ENCODE measurements at regions not wholly inside any gene's neighbourhood (a gene's known extent, or its start where the extent isn't known, plus 50 kb on each side); places are given as distances from the start of the nearest gene placed in this dataset.

DNA sequence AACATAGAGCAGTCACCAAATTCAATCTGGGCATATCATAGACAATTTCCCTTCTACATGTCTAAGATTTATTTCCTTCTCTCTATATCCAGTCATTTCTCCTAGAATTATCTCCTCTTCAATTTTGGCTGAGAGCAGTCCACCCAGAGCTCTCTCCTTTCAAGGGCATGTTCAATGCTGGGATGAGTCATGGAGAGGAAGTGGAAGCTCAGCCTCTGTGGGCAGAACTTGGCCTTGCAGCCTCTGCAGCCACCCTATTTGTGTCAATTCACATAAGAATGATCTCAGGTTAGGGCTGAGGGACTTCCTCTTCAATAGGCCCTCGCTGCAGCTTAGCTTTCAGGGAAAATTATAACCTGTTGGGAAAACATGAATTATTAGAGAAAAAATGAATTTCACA lies 560.8 kb downstream of the POM121L12 start:
- CTCF ChIA-PET (ENCODE audit: partially characterized antibody), result no interaction called here
- DNase-seq, result no peak
- H3K36me3 ChIP-seq (ENCODE audit: insufficient read depth, low read length), result no peaks in the 10 kb centered on the region
- no peaks in the 10 kb centered on the region for H3K36me3 Mint-ChIP-seq
- H3K4me3 Mint-ChIP-seq, result no peak overlapping the region
- H3K27me3 Mint-ChIP-seq, result no peaks in the 10 kb centered on the region
- peaks cover 8 to 36% (median 21%) of the 10 kb centered on the region in 8 donors for H3K9me3 Mint-ChIP-seq
- no peak overlapping the region for H3K4me3 ChIP-seq (ENCODE audit: low read length in 2 of 2)
- no peak overlapping the region for H3K27ac Mint-ChIP-seq
- H3K27ac ChIP-seq (ENCODE audit: low read depth, low read length), result no peak overlapping the region
- intact Hi-C loops (cut with micrococcal nuclease), result no loop called here
- POLR2A ChIA-PET (ENCODE audit: partially characterized antibody), result no interaction called here
- peaks cover 0 to 4% of the 10 kb centered on the region in 2 donors for H3K9me3 ChIP-seq (ENCODE audit: control insufficient read depth in 1 of 2, low read length in 2 of 2)
- H3K4me1 ChIP-seq (ENCODE audit: insufficient read depth, low read length), result no peaks in the 10 kb centered on the region
- no peaks in the 10 kb centered on the region for H3K4me1 Mint-ChIP-seq
- no peaks in the 10 kb centered on the region for H3K27me3 ChIP-seq (ENCODE audit: insufficient read depth, low read length)

- no peaks in the 10 kb centered on the region for H3K36me3 ChIP-seq (ENCODE audit: insufficient read depth, low read length)
- no peaks in the 10 kb centered on the region for H3K4me1 ChIP-seq (ENCODE audit: insufficient read depth, low read length)
- Mint-ChIP-seq H3K4me1 (no peaks in the 10 kb centered on the region), H3K36me3 (no peaks in the 10 kb centered on the region), H3K27ac (no peak overlapping the region), H3K4me3 (no peak overlapping the region), H3K9me3 (peaks cover 9 to 32% (median 20%) of the 10 kb centered on the region in 8 donors), H3K27me3 (no peaks in the 10 kb centered on the region)
- intact Hi-C loops (cut with micrococcal nuclease), result no loop called here
- no peak for DNase-seq
- H3K4me3 ChIP-seq (ENCODE audit: low read length in 2 of 2), result no peak overlapping the region
- H3K27me3 ChIP-seq (ENCODE audit: insufficient read depth, low read length), result no peaks in the 10 kb centered on the region
- ChIA-PET POLR2A (ENCODE audit: partially characterized antibody) (no interaction called here), CTCF (ENCODE audit: partially characterized antibody) (no interaction called here)
- H3K27ac ChIP-seq (ENCODE audit: low read depth, low read length), result no peak overlapping the region
- peaks cover 0 to 4% of the 10 kb centered on the region in 2 donors for H3K9me3 ChIP-seq (ENCODE audit: control insufficient read depth in 1 of 2, low read length in 2 of 2)
These were observed 564.9 kb downstream of the POM121L12 start for GRCh38 chr7:53600296-53600695.

- Mint-ChIP-seq H3K27me3 (no peaks in the 10 kb centered on the region), H3K4me1 (no peaks in the 10 kb centered on the region), H3K27ac (no peak overlapping the region), H3K4me3 (no peak overlapping the region), H3K9me3 (peaks cover 10 to 35% (median 20%) of the 10 kb centered on the region in 8 donors), H3K36me3 (no peaks in the 10 kb centered on the region)
- Histone ChIP-seq H3K36me3 (ENCODE audit: insufficient read depth, low read length) (no peaks in the 10 kb centered on the region), H3K9me3 (ENCODE audit: control insufficient read depth in 1 of 2, low read length in 2 of 2) (no peaks in the 10 kb centered on the region), H3K4me3 (ENCODE audit: low read length in 2 of 2) (no peak overlapping the region), H3K27me3 (ENCODE audit: insufficient read depth, low read length) (no peaks in the 10 kb centered on the region), H3K27ac (ENCODE audit: low read depth, low read length) (no peak overlapping the region), H3K4me1 (ENCODE audit: insufficient read depth, low read length) (no peaks in the 10 kb centered on the region)
- intact Hi-C loops (cut with micrococcal nuclease), result no loop called here
- POLR2A ChIA-PET (ENCODE audit: partially characterized antibody), result no interaction called here
- CTCF ChIA-PET (ENCODE audit: partially characterized antibody), result no interaction called here
- no peak for DNase-seq
These were observed 567.5 kb downstream of the POM121L12 start for GRCh38 chr7:53602817-53603418.

DNA sequence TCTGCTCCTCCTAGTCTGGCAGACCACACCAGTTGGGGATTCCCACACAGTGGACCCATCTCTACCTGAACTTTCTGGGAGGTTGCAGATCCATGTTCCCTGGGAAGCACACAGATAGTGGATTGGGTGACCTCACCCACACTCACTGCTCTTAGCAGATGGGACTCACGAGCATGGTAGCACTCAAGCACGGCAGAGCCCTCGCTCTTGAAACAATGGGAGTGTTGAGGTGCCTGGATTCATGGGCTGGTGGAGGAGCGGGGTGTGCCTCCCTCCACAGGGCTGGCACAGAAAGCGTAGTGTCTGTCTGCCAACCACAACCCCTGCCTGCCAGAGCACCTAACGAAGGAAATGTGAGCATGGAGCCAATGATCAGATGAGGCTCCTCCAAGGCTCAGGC lies 568.0 kb downstream of the POM121L12 start:
- Histone ChIP-seq H3K27me3 (ENCODE audit: insufficient read depth, low read length) (no peaks in the 10 kb centered on the region), H3K4me1 (ENCODE audit: insufficient read depth, low read length) (no peaks in the 10 kb centered on the region), H3K9me3 (ENCODE audit: control insufficient read depth in 1 of 2, low read length in 2 of 2) (no peaks in the 10 kb centered on the region), H3K36me3 (ENCODE audit: insufficient read depth, low read length) (no peaks in the 10 kb centered on the region), H3K4me3 (ENCODE audit: low read length in 2 of 2) (no peak overlapping the region), H3K27ac (ENCODE audit: low read depth, low read length) (no peak overlapping the region)
- no peak for DNase-seq
- H3K9me3 Mint-ChIP-seq, result peaks cover 9 to 35% (median 20%) of the 10 kb centered on the region in 8 donors
- ChIA-PET POLR2A (ENCODE audit: partially characterized antibody) (no interaction called here), CTCF (ENCODE audit: partially characterized antibody) (no interaction called here)
- no peak overlapping the region for H3K27ac Mint-ChIP-seq
- no peaks in the 10 kb centered on the region for H3K36me3 Mint-ChIP-seq
- H3K27me3 Mint-ChIP-seq, result no peaks in the 10 kb centered on the region
- no peak overlapping the region for H3K4me3 Mint-ChIP-seq
- no peaks in the 10 kb centered on the region for H3K4me1 Mint-ChIP-seq
- intact Hi-C loops (cut with micrococcal nuclease), result no loop called here

- intact Hi-C loops (cut with micrococcal nuclease), result no loop called here
- ChIA-PET CTCF (ENCODE audit: partially characterized antibody) (no interaction called here), POLR2A (ENCODE audit: partially characterized antibody) (no interaction called here)
- Mint-ChIP-seq H3K27me3 (no peaks in the 10 kb centered on the region), H3K36me3 (no peaks in the 10 kb centered on the region), H3K27ac (no peak overlapping the region), H3K9me3 (peaks cover 9 to 35% (median 20%) of the 10 kb centered on the region in 8 donors), H3K4me3 (no peak overlapping the region), H3K4me1 (no peaks in the 10 kb centered on the region)
- no peak for DNase-seq
- Histone ChIP-seq H3K4me1 (ENCODE audit: insufficient read depth, low read length) (no peaks in the 10 kb centered on the region), H3K9me3 (ENCODE audit: control insufficient read depth in 1 of 2, low read length in 2 of 2) (no peaks in the 10 kb centered on the region), H3K27me3 (ENCODE audit: insufficient read depth, low read length) (no peaks in the 10 kb centered on the region), H3K27ac (ENCODE audit: low read depth, low read length) (no peak overlapping the region), H3K36me3 (ENCODE audit: insufficient read depth, low read length) (no peaks in the 10 kb centered on the region), H3K4me3 (ENCODE audit: low read length in 2 of 2) (no peak overlapping the region)
These were observed 568.8 kb downstream of the POM121L12 start for GRCh38 chr7:53604201-53604600.

DNA sequence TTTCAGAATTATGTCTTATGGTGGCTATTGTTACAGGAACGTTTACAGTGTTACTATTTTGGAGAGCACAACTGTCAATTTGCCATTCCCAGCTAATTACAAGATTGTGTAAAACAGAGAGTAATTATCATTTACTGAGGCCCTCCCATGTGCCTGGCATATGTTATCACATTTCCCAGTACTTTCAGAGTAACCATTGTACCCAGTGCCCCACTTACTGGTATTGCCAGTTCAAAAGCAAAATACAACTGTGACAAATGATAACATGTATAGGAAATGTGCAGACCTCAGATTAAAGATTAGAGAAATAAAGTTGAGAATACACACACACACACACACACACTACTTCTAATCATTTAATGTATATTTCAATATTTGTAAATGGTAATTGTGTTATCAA lies 572.5 kb downstream of the POM121L12 start:
- POLR2A ChIA-PET (ENCODE audit: partially characterized antibody), result no interaction called here
- H3K27ac Mint-ChIP-seq, result no peak overlapping the region
- H3K4me3 Mint-ChIP-seq, result no peak overlapping the region
- DNase-seq, result no peak
- no peaks in the 10 kb centered on the region for H3K36me3 Mint-ChIP-seq
- H3K27me3 Mint-ChIP-seq, result no peaks in the 10 kb centered on the region
- H3K27ac ChIP-seq (ENCODE audit: low read depth, low read length), result no peak overlapping the region
- H3K4me1 ChIP-seq (ENCODE audit: insufficient read depth, low read length), result no peaks in the 10 kb centered on the region
- H3K9me3 ChIP-seq (ENCODE audit: control insufficient read depth in 1 of 2, low read length in 2 of 2), result no peaks in the 10 kb centered on the region
- intact Hi-C loops (cut with micrococcal nuclease), result no loop called here
- H3K9me3 Mint-ChIP-seq, result peaks cover 3 to 19% (median 13%) of the 10 kb centered on the region in 8 donors
- CTCF ChIA-PET (ENCODE audit: partially characterized antibody), result no interaction called here
- H3K27me3 ChIP-seq (ENCODE audit: insufficient read depth, low read length), result no peaks in the 10 kb centered on the region
- H3K36me3 ChIP-seq (ENCODE audit: insufficient read depth, low read length), result no peaks in the 10 kb centered on the region
- H3K4me1 Mint-ChIP-seq, result no peaks in the 10 kb centered on the region
- no peak overlapping the region for H3K4me3 ChIP-seq (ENCODE audit: low read length in 2 of 2)

DNA sequence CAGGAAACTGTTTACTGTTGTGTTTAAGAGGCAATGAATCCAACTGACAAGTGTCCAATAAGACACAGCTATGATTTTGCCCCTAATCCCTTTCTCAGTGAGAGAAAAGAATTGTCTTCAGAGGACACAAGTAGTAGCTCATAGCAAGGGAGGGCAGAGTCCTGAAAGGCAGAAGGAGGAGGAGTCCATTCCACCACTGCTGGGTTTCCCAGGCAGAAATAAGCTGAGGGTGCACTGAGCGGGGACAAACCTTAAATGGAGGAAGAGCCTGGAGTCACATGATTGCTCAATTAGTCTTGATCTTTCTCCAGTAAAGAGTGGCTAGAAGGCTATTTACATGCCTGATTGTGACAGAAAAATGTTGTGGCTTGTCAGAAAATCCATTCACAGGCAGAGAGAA lies 573.8 kb downstream of the POM121L12 start:
- no peaks in the 10 kb centered on the region for H3K9me3 ChIP-seq (ENCODE audit: control insufficient read depth in 1 of 2, low read length in 2 of 2)
- POLR2A ChIA-PET (ENCODE audit: partially characterized antibody), result no interaction called here
- no peaks in the 10 kb centered on the region for H3K36me3 ChIP-seq (ENCODE audit: insufficient read depth, low read length)
- H3K4me1 ChIP-seq (ENCODE audit: insufficient read depth, low read length), result no peaks in the 10 kb centered on the region
- Mint-ChIP-seq H3K4me1 (no peaks in the 10 kb centered on the region), H3K36me3 (no peaks in the 10 kb centered on the region), H3K27me3 (no peaks in the 10 kb centered on the region), H3K9me3 (peaks cover 3 to 21% (median 12%) of the 10 kb centered on the region in 8 donors), H3K4me3 (no peak overlapping the region), H3K27ac (no peak overlapping the region)
- CTCF ChIA-PET (ENCODE audit: partially characterized antibody), result no interaction called here
- H3K4me3 ChIP-seq (ENCODE audit: low read length in 2 of 2), result no peak overlapping the region
- no peaks in the 10 kb centered on the region for H3K27me3 ChIP-seq (ENCODE audit: insufficient read depth, low read length)
- H3K27ac ChIP-seq (ENCODE audit: low read depth, low read length), result no peak overlapping the region
- no peak for DNase-seq
- intact Hi-C loops (cut with micrococcal nuclease), result no loop called here

DNA sequence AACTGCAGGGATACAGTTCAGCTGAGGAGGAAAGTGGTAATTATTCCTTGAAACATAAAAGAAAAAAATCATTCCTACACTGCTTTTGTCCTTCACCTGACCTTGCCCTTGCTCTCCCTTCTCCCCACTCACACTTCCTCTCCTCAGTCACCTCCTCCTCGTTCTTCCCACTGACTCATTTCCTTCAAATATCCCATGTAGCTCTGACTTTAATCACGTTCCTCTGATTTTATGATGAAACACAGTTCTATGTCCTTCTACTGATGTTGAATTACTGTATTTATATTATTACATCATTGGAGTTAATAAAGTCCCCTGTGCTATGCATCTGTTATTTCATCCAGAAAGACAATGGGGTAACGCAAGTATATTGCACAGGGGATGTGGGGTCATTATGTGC lies 575.6 kb downstream of the POM121L12 start:
- Histone ChIP-seq H3K27me3 (ENCODE audit: insufficient read depth, low read length) (no peaks in the 10 kb centered on the region), H3K9me3 (ENCODE audit: control insufficient read depth in 1 of 2, low read length in 2 of 2) (no peaks in the 10 kb centered on the region), H3K4me1 (ENCODE audit: insufficient read depth, low read length) (no peaks in the 10 kb centered on the region), H3K4me3 (ENCODE audit: low read length in 2 of 2) (no peak overlapping the region), H3K27ac (ENCODE audit: low read depth, low read length) (no peak overlapping the region), H3K36me3 (ENCODE audit: insufficient read depth, low read length) (no peaks in the 10 kb centered on the region)
- Mint-ChIP-seq H3K36me3 (no peaks in the 10 kb centered on the region), H3K4me1 (no peaks in the 10 kb centered on the region), H3K27me3 (no peaks in the 10 kb centered on the region), H3K9me3 (peaks cover 1 to 27% (median 12%) of the 10 kb centered on the region in 8 donors), H3K27ac (no peak overlapping the region), H3K4me3 (no peak overlapping the region)
- DNase-seq, result no peak
- CTCF ChIA-PET (ENCODE audit: partially characterized antibody), result no interaction called here
- intact Hi-C loops (cut with micrococcal nuclease), result no loop called here
- POLR2A ChIA-PET (ENCODE audit: partially characterized antibody), result no interaction called here

Measured in CD4-positive, alpha-beta memory T cell (primary cell).